Left lung (tissue), 4 donors: ENCODE measurements at regions not wholly inside any gene's neighbourhood (a gene's known extent, or its start where the extent isn't known, plus 50 kb on each side); places are given as distances from the start of the nearest gene placed in this dataset.
"Not testable (repeated sequence)": the region's sequence is repeated elsewhere in the genome, so short reads cannot be mapped to it uniquely, and the experiment has no call there.

Experiments
- ATAC-seq: fragments of 200-7000 bp; cut with Tn5 transposase; one replicate; pipeline ENCODE4 v1.9.1; 2020; ENCODE audit warnings: moderate library complexity
- DNase-seq, 4 donors: peaks; one replicate each; pipeline ENCODE4 v3.0.0-alpha.2; 2013 to 2020
- H3K27ac ChIP-seq, 2 donors: fragments of 200-600 bp; sonication (generic) in 1 of 2; one replicate each; pipeline versions ENCODE4 v1.5.0 to v1.8.0; 2020 to 2021
- H3K27me3 ChIP-seq, 2 donors: fragments of 200-600 bp; sonication (generic) in 1 of 2; one replicate each; pipeline versions ENCODE4 v1.5.0 to v1.8.0; 2020 to 2021
- H3K36me3 ChIP-seq, 2 donors: fragments of 200-600 bp; sonication (generic) in 1 of 2; one replicate each; pipeline versions ENCODE4 v1.5.0 to v1.8.0; 2020 to 2021
- H3K4me1 ChIP-seq, 2 donors: fragments of 200-600 bp; one replicate each; pipeline ENCODE4 v1.8.0; 2021
- H3K4me3 ChIP-seq, 2 donors: fragments of 200-600 bp; sonication (generic) in 1 of 2; one replicate each; pipeline versions ENCODE4 v1.5.0 to v1.8.0; 2020 to 2021; ENCODE audit warnings: mild to moderate bottlenecking in 1 of 2
- H3K9me3 ChIP-seq, 2 donors: fragments of 200-600 bp; sonication (generic) in 1 of 2; one replicate each; pipeline versions ENCODE4 v1.5.0 to v1.8.0; 2020 to 2021
- CTCF ChIP-seq, 2 donors: fragments of 200-600 bp; sonication (generic) in 1 of 2; IDR thresholded peaks; one replicate each; pipeline versions ENCODE4 v1.5.0 to v1.8.0; 2021; ENCODE audit warnings: antibody characterized with exemption in 2 of 2
- intact Hi-C, 2 donors: fragments of 100-400 bp; cut with DNase I; formaldehyde crosslinking; loops; one replicate each; pipeline versions ENCODE4 v1.11.2 to v1.14.2; 2022
- donor health status: DM: no; HTN: yes; CAD: no.
- donor health status: DM: no; HTN: no; CAD: no.

GRCh38 chr15:98347866-98348265, 300.5 kb upstream of the IGF1R start:
- H3K27ac ChIP-seq: no peak overlapping the region
- no peaks in the 10 kb centered on the region for H3K9me3 ChIP-seq
- DNase-seq (no peak), ATAC-seq (no peak)
- peaks cover 0 to 3% of the 10 kb centered on the region in 2 donors for H3K27me3 ChIP-seq
- H3K4me1 ChIP-seq: no peaks in the 10 kb centered on the region
- intact Hi-C loops: no loop called here
- no peak overlapping the region for H3K4me3 ChIP-seq
- no peak for TF ChIP-seq CTCF (IDR thresholded peaks at IDR 0.05)
- no peaks in the 10 kb centered on the region for H3K36me3 ChIP-seq

- H3K4me1 ChIP-seq: no peaks in the 10 kb centered on the region
- ATAC-seq (no peak), DNase-seq (no peak)
- H3K36me3 ChIP-seq: no peaks in the 10 kb centered on the region
- no peaks in the 10 kb centered on the region for H3K9me3 ChIP-seq
- H3K27me3 ChIP-seq: peaks cover 0 to 3% of the 10 kb centered on the region in 2 donors
- no peak overlapping the region for H3K27ac ChIP-seq
- TF ChIP-seq CTCF (IDR thresholded peaks at IDR 0.05): no peak
- no peak overlapping the region for H3K4me3 ChIP-seq
- intact Hi-C loops: no loop called here
Observed at GRCh38 chr15:98350276-98350675, 298.1 kb upstream of the IGF1R start.

- H3K4me3 ChIP-seq, DNase-seq, H3K36me3 ChIP-seq, ATAC-seq, intact Hi-C loops, H3K9me3 ChIP-seq, H3K4me1 ChIP-seq, H3K27ac ChIP-seq, H3K27me3 ChIP-seq: not testable (repeated sequence)
Observed at GRCh38 chr15:98358274-98358673, 290.1 kb upstream of the IGF1R start.

GRCh38 chr15:98358971-98359370, 289.4 kb upstream of the IGF1R start:
- peaks cover 0 to 8% of the 10 kb centered on the region in 2 donors for H3K9me3 ChIP-seq
- no peak for DNase-seq
- H3K36me3 ChIP-seq: no peaks in the 10 kb centered on the region
- no peak for TF ChIP-seq CTCF (IDR thresholded peaks at IDR 0.05)
- intact Hi-C loops: no loop called here
- ATAC-seq: no peak
- no peak overlapping the region for H3K27ac ChIP-seq
- no peaks in the 10 kb centered on the region for H3K27me3 ChIP-seq
- H3K4me1 ChIP-seq: no peaks in the 10 kb centered on the region
- no peak overlapping the region for H3K4me3 ChIP-seq

- no peak overlapping the region for H3K27ac ChIP-seq
- intact Hi-C loops: no loop called here
- no peaks in the 10 kb centered on the region for H3K9me3 ChIP-seq
- ATAC-seq (no peak), DNase-seq (no peak)
- no peaks in the 10 kb centered on the region for H3K4me1 ChIP-seq
- no peaks in the 10 kb centered on the region for H3K27me3 ChIP-seq
- TF ChIP-seq CTCF (IDR thresholded peaks at IDR 0.05): no peak
- H3K4me3 ChIP-seq: no peak overlapping the region
- no peaks in the 10 kb centered on the region for H3K36me3 ChIP-seq
Observed at GRCh38 chr15:98363416-98363815, 284.9 kb upstream of the IGF1R start.

GRCh38 chr15:98363955-98364354, 284.4 kb upstream of the IGF1R start:
- Histone ChIP-seq H3K27me3 (no peaks in the 10 kb centered on the region), H3K4me3 (no peak overlapping the region), H3K4me1 (no peaks in the 10 kb centered on the region), H3K9me3 (no peaks in the 10 kb centered on the region), H3K27ac (no peak overlapping the region), H3K36me3 (no peaks in the 10 kb centered on the region)
- no peak for TF ChIP-seq CTCF (IDR thresholded peaks at IDR 0.05)
- intact Hi-C loops: no loop called here
- ATAC-seq (no peak), DNase-seq (no peak)
